Heart right ventricle (tissue), 16 donors: ENCODE measurements at regions not wholly inside any gene's neighbourhood (a gene's known extent, or its start where the extent isn't known, plus 50 kb on each side); places are given as distances from the start of the nearest gene placed in this dataset.
"Not testable (repeated sequence)": the region's sequence is repeated elsewhere in the genome, so short reads cannot be mapped to it uniquely, and the experiment has no call there.

Experiments
- ATAC-seq, 8 donors: fragments of 200-7000 bp; cut with Tn5 transposase; one replicate each; pipeline ENCODE4 v1.9.1; 2020; ENCODE audit warnings: mild to moderate bottlenecking in 8 of 8, moderate library complexity in 8 of 8, moderate number of reproducible peaks in 1 of 8
- DNase-seq, 2 donors: peaks; one replicate each; pipeline ENCODE4 v3.0.0-alpha.2; 2020
- H3K27ac ChIP-seq, 10 donors: fragments of 200-600 bp; sonication (generic) in 2 of 10; one replicate each; pipeline versions ENCODE4 v1.5.0 to v1.8.0; 2020 to 2022; ENCODE audit warnings: mild to moderate bottlenecking in 3 of 10
- H3K27me3 ChIP-seq, 7 donors: fragments of 200-600 bp; one replicate each; pipeline ENCODE4 v1.8.0; 2021 to 2022; ENCODE audit warnings: mild to moderate bottlenecking in 2 of 7
- H3K36me3 ChIP-seq, 9 donors: fragments of 200-600 bp; sonication (generic) in 1 of 9; one replicate each; pipeline versions ENCODE4 v1.5.0 to v1.8.0; 2020 to 2022; ENCODE audit warnings: mild to moderate bottlenecking in 2 of 9
- H3K4me1 ChIP-seq, 9 donors: fragments of 200-600 bp; sonication (generic) in 1 of 9; one replicate each; pipeline versions ENCODE4 v1.5.0 to v1.8.0; 2020 to 2022; ENCODE audit warnings: mild to moderate bottlenecking in 4 of 9
- H3K4me3 ChIP-seq, 10 donors: fragments of 200-600 bp; sonication (generic) in 2 of 10; one replicate each; pipeline versions ENCODE4 v1.5.0 to v1.8.0; 2020 to 2022; ENCODE audit warnings: mild to moderate bottlenecking in 7 of 10, moderate library complexity in 2 of 10
- H3K9me3 ChIP-seq, 11 donors: fragments of 200-600 bp in 10 of 11; sonication (generic) in 2 of 11; one replicate each; pipeline versions ENCODE4 v1.5.0 to v1.8.0; 2013 to 2022; ENCODE audit warnings: mild to moderate bottlenecking in 2 of 11, control low read depth in 1 of 11, moderate library complexity in 1 of 11
- WGBS, 2 donors: extraction: QIAGEN DNeasy Blood & Tissue Kit; methylation state at CpG; one replicate each; pipeline ENCODE4 v1.1.7; 2013; ENCODE audit warnings: inconsistent platforms in 1 of 2; 5-methylcytosine and 5-hydroxymethylcytosine counted together
- intact Hi-C, 10 donors: fragments of 100-400 bp; cut with DNase I; formaldehyde crosslinking; loops; one replicate each; pipeline versions ENCODE4 v1.11.1 to v1.14.2; 2022
- TF ChIP-seq, protein P1 (sequence below), 9 donors: fragments of 200-600 bp; sonication (generic) in 2 of 9; IDR thresholded peaks; one replicate each; pipeline versions ENCODE4 v1.5.0 to v1.8.0; 2021 to 2022; ENCODE audit warnings: antibody characterized with exemption in 9 of 9, mild to moderate bottlenecking in 5 of 9, moderate library complexity in 1 of 9
- donor health status: Arrhythmogenic right ventricular cardiomyopathy.
- donor health status: ischemic (EF 13 %, LVEDD 7.1; RV severe dilation, severe dysfunction).
- donor health status: healthy with polysubstance abuse.
- donor health status: DM: no; HTN: yes; CAD: no.
- donor health status: DM: no; HTN: no; CAD: no.
- donor health status: ischemic (EF 25% LVEDD 6.9; RV normal size, moderate dysfunction).
- donor health status: ischemic (EF 25% LVEDD 5.7; RV mildly dilated, moderate dysfunction).
- donor health status: healthy.
- donor health status: DM: yes; HTN: yes; CAD: no.
- donor health status: Ischemic cardiomyopathy.
- donor health status: ischemic (EF 35%, LVEDD 5.7; RV mildly dilated, moderate dysfunction).
- donor health status: nonischemic (EF 11% LVEDD 7.7; RV severe dilation, severe dysfunction).
- donor health status: DM: yes; HTN: yes; CAD: no.
- donor health status: PGD.
- donor health status: ischemic (EF 29% LVEDD 5.4; RV normal size, mild dysfunction).
- donor health status: nonischemic (EF 23%, LVEDD 6.1; RV moderate dilation, normal function).

DNA sequence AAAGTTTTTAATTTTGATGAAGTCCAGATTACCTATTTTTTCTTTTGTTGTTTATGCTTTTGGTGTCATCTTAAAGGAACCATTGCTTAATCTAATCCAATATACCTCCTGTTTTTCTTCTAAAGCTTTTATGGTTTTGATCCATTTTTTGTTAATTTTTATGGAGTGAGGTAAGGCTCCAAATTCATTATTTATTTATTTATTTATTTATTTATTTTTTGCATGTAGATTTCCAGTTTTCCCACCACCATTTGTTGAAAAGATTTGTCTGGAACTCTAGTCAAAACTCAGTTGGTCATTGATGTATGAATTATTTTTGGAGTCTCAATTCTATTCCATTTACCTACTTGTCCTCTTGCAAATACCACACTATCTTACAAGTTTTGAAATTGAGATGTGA lies 99.4 kb upstream of the RBMS1 start:
- Histone ChIP-seq H3K4me3 (no peak overlapping the region), H3K4me1 (no peaks in the 10 kb centered on the region), H3K36me3 (no peaks in the 10 kb centered on the region), H3K27ac (no peak overlapping the region), H3K27me3 (no peaks in the 10 kb centered on the region), H3K9me3 (peaks cover 0 to 32% (median 4%) of the 10 kb centered on the region in 11 donors)
- ATAC-seq: no peak
- DNase-seq: no peak
- intact Hi-C loops: no loop called here
- TF ChIP-seq, protein P1, sequence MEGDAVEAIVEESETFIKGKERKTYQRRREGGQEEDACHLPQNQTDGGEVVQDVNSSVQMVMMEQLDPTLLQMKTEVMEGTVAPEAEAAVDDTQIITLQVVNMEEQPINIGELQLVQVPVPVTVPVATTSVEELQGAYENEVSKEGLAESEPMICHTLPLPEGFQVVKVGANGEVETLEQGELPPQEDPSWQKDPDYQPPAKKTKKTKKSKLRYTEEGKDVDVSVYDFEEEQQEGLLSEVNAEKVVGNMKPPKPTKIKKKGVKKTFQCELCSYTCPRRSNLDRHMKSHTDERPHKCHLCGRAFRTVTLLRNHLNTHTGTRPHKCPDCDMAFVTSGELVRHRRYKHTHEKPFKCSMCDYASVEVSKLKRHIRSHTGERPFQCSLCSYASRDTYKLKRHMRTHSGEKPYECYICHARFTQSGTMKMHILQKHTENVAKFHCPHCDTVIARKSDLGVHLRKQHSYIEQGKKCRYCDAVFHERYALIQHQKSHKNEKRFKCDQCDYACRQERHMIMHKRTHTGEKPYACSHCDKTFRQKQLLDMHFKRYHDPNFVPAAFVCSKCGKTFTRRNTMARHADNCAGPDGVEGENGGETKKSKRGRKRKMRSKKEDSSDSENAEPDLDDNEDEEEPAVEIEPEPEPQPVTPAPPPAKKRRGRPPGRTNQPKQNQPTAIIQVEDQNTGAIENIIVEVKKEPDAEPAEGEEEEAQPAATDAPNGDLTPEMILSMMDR (IDR thresholded peaks at IDR 0.05): no peak

DNA sequence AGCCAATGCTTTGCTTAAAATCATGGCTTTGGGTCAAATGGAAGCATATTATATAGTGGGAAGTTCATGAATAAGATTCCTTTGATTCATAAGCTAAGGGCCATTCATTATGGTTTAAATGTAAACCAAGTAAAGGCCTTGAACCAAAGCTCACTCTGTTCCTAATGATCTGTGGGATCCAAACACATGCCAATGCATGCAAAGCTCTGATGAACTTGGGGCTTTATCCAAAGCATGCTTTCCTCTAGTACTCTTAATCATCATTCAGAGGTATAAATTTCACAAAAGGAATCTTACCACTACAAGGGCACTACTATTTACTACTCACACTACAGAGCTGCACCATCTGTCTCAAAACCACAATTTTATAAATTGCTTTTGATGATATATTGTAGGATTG lies 102.8 kb upstream of the RBMS1 start:
- DNase-seq (no peak), ATAC-seq (no peak)
- H3K4me1 ChIP-seq: no peaks in the 10 kb centered on the region
- H3K27me3 ChIP-seq: no peaks in the 10 kb centered on the region
- H3K27ac ChIP-seq: no peak overlapping the region
- TF ChIP-seq, protein P1 (IDR thresholded peaks at IDR 0.05): no peak
- H3K9me3 ChIP-seq: peaks cover 0 to 32% (median 4%) of the 10 kb centered on the region in 11 donors
- intact Hi-C loops: no loop called here
- H3K36me3 ChIP-seq: no peaks in the 10 kb centered on the region
- H3K4me3 ChIP-seq: no peak overlapping the region

DNA sequence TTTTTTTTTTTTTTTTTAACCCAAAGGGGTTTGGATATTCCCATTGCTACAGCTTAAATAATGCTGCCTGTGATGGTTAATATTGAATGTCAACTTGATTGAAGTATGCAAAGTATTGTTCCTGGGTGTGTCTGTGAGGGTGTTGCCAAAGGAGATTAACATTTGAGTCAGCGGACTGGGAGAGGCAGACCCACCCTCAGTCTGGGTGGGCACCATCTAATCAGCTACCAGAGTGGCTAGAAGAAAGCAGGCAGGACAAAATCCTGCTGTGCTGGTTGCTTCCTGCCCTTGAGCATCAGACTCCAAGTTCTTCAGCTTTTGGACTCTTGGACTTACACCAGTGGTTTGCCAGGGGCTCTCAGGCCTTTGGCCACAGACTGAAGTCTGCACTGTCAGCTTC lies 106.8 kb upstream of the RBMS1 start:
- DNase-seq, H3K36me3 ChIP-seq, H3K27me3 ChIP-seq, H3K4me3 ChIP-seq, intact Hi-C loops, H3K27ac ChIP-seq, H3K4me1 ChIP-seq, H3K9me3 ChIP-seq, ATAC-seq: not testable (repeated sequence)
- 70 to 77% methylated on average over 1 of the region's 1 CpG for WGBS, 2 donors

DNA sequence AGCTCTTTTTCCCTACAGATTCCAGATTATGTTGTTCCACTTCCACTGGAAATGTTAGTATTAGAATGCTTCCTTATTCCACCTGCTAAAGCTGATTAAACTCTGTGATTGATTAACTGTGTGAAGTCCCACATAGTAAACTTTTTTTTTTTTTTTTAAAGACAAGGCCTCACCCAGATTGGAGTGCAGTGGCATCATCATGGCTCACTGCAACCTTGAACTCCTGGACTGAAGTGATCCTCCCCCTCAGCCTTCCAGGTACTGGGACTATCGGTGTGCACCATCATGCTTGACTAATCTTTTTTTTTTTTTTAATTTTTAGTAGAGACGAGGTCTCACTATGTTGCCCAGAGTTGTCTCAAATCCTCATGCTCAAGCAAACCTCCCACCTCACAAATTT lies 108.5 kb upstream of the RBMS1 start:
- TF ChIP-seq, protein P1 (IDR thresholded peaks at IDR 0.05): no peak
- intact Hi-C loops: no loop called here
- ATAC-seq: no peak
- Histone ChIP-seq H3K4me1 (no peaks in the 10 kb centered on the region), H3K36me3 (no peaks in the 10 kb centered on the region), H3K4me3 (no peak overlapping the region), H3K27ac (no peak overlapping the region), H3K9me3 (no peaks in the 10 kb centered on the region), H3K27me3 (no peaks in the 10 kb centered on the region)
- WGBS, 2 donors: 93 to 95% methylated on average over 2 of the region's 2 CpGs
- DNase-seq: no peak

DNA sequence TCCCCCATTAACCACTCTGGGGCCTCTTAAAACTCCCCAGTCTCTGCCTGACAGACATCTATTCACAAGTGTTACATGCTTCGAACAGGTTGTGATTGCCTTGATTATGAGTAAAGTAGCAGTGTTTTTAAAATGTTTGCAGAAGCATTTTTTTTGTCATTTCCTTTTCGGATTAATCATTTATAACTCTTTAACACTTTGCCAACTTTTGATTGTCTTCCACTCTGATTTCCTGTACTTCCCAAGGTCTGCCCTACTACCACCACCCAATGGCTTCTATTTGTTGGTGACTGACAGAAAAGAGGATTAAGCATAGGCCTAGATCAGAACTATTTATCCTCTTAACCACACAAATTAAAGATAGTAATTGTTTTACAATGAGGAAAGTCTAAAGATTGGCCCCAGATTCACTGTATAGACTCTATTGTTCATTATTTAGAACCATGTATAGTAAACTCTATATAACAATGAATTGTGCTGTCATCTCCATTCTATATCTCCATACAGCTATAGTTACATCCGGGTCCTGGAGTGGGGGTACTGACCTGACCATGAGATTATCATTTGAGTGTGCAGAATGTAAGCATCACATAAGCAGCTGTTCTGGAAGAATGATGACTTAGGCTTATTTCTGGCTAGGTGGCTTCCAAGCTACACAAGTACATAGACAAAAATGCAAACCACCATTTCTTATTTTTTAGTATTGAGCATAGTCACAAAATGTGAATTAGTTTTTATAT lies 110.3 kb upstream of the RBMS1 start:
- 69 to 70% methylated on average over 3 of the region's 3 CpGs for WGBS, 2 donors
- TF ChIP-seq, protein P1 (IDR thresholded peaks at IDR 0.05): no peak
- Histone ChIP-seq H3K36me3 (no peaks in the 10 kb centered on the region), H3K27ac (no peak overlapping the region), H3K4me1 (peaks cover 0 to 12% (median 5%) of the 10 kb centered on the region in 9 donors), H3K27me3 (no peaks in the 10 kb centered on the region), H3K4me3 (no peak overlapping the region), H3K9me3 (no peaks in the 10 kb centered on the region)
- intact Hi-C loops: no loop called here
- ATAC-seq (no peak), DNase-seq (no peak)
